ENCODE measurements at regions not wholly inside any gene's neighbourhood (a gene's known extent, or its start where the extent isn't known, plus 50 kb on each side); places are given as distances from the start of the nearest gene placed in this dataset.
A peak's percentile ranks its signal among the peaks of the same experiment; 100 is the strongest.

GRCh38 chr2:120887320-120887697 is 151.6 kb downstream of the GLI2 start:
- Histone ChIP-seq H3K23ac (ENCODE audit: low read length in 2 of 2) (no peak overlapping the region), H3K4me1 (ENCODE audit: control insufficient read depth, insufficient read depth, low read depth, low read length) (peaks cover 21% of the 10 kb centered on the region), H3K4ac (ENCODE audit: low read depth in 1 of 2, low read length in 2 of 2) (no peak overlapping the region), H3K79me1 (replicated peaks; ENCODE audit: low read length, poor library complexity, severe bottlenecking) (peaks cover 52% of the 10 kb centered on the region), H3K36me3 (ENCODE audit: control insufficient read depth in 1 of 2, insufficient read depth in 2 of 2, low read depth in 1 of 2, low read length in 2 of 2) (peaks cover 0 to 20% of the 10 kb centered on the region in 2 experiments), H4K8ac (ENCODE audit: low read length) (no peak overlapping the region), H2BK12ac (ENCODE audit: low read length in 2 of 2) (no peak overlapping the region), H2BK5ac (ENCODE audit: low read depth, low read length, poor library complexity, severe bottlenecking) (no peak overlapping the region), H3K9ac (ENCODE audit: low read length) (no peak overlapping the region), H4K91ac (ENCODE audit: low read length) (no peak overlapping the region), H3K4me3 (ENCODE audit: insufficient read depth in 1 of 2, low read depth in 1 of 2, low read length in 2 of 2) (no peak overlapping the region), H2AK5ac (ENCODE audit: low read length, severe bottlenecking) (no peak overlapping the region), H3K4me2 (ENCODE audit: low read length, poor library complexity, severe bottlenecking) (no peak overlapping the region), H2BK15ac (ENCODE audit: low read depth, poor library complexity, severe bottlenecking) (no peak overlapping the region), H3K18ac (ENCODE audit: low read depth in 1 of 2, low read length in 2 of 2) (no peak overlapping the region), H3K27me3 (ENCODE audit: control insufficient read depth in 1 of 2, insufficient read depth in 1 of 2, low read length in 2 of 2) (no peaks in the 10 kb centered on the region), H3K14ac (ENCODE audit: low read length in 2 of 2) (no peak overlapping the region), H3K27ac (ENCODE audit: low read length, poor library complexity, severe bottlenecking) (no peak overlapping the region), H2AFZ (ENCODE audit: low read depth, low read length) (no peak overlapping the region), H2BK120ac (ENCODE audit: low read depth, low read length) (no peak overlapping the region), H3K9me3 (ENCODE audit: control insufficient read depth, low read length) (no peaks in the 10 kb centered on the region)
- DNase-seq, result no peak
- WGBS, result 88% methylated on average over 11 of the region's 11 CpGs

DNA sequence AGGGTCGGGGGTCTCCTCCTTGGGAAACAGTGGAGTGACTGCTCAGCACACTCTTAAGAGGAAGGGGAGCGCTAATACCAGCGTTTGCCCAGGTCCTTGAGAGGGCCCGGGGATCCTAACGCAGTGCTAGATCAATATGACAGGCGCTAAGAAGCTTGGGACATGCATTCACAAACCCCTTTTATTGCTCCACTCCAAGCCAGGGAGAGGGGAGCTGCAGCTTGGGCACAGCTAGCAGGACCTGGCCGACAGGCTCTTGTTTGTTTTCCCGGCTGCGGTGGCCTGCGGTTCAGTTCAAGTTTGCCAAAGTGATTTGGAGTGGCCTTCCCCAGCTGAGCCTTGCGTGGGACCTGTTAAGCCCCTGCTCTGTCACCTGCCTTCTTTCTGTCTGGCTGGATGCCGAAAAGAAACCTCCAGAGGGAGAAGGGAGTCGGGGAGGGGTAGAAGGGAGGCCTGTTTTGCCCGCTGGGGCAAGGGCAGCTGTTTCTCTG is 152.1 kb downstream of the GLI2 start:
- Histone ChIP-seq H3K18ac (ENCODE audit: low read depth in 1 of 2, low read length in 2 of 2) (no peak overlapping the region), H3K27ac (ENCODE audit: low read length, poor library complexity, severe bottlenecking) (no peak overlapping the region), H3K14ac (ENCODE audit: low read length in 2 of 2) (no peak overlapping the region), H3K4ac (ENCODE audit: low read depth in 1 of 2, low read length in 2 of 2) (no peak overlapping the region), H2BK12ac (ENCODE audit: low read length in 2 of 2) (peak overlapping the region in 1 of 2 experiments; percentile 13), H2BK15ac (ENCODE audit: low read depth, poor library complexity, severe bottlenecking) (no peak overlapping the region), H2AK5ac (ENCODE audit: low read length, severe bottlenecking) (no peak overlapping the region), H3K4me3 (ENCODE audit: insufficient read depth in 1 of 2, low read depth in 1 of 2, low read length in 2 of 2) (no peak overlapping the region), H3K4me1 (ENCODE audit: control insufficient read depth, insufficient read depth, low read depth, low read length) (peaks cover 26% of the 10 kb centered on the region), H3K36me3 (ENCODE audit: control insufficient read depth in 1 of 2, insufficient read depth in 2 of 2, low read depth in 1 of 2, low read length in 2 of 2) (peaks cover 0 to 18% of the 10 kb centered on the region in 2 experiments), H3K23ac (ENCODE audit: low read length in 2 of 2) (no peak overlapping the region), H3K27me3 (ENCODE audit: control insufficient read depth in 1 of 2, insufficient read depth in 1 of 2, low read length in 2 of 2) (no peaks in the 10 kb centered on the region), H2AFZ (ENCODE audit: low read depth, low read length) (no peak overlapping the region), H4K8ac (ENCODE audit: low read length) (no peak overlapping the region), H3K79me1 (replicated peaks; ENCODE audit: low read length, poor library complexity, severe bottlenecking) (peaks cover 53% of the 10 kb centered on the region), H2BK5ac (ENCODE audit: low read depth, low read length, poor library complexity, severe bottlenecking) (no peak overlapping the region), H4K91ac (ENCODE audit: low read length) (no peak overlapping the region), H3K9me3 (ENCODE audit: control insufficient read depth, low read length) (no peaks in the 10 kb centered on the region), H3K4me2 (ENCODE audit: low read length, poor library complexity, severe bottlenecking) (no peak overlapping the region), H3K9ac (ENCODE audit: low read length) (no peak overlapping the region), H2BK120ac (ENCODE audit: low read depth, low read length) (no peak overlapping the region)
- DNase-seq, result no peak
- WGBS, result 83% methylated on average over 14 of the region's 14 CpGs

GRCh38 chr2:120888851-120889250 is 153.2 kb downstream of the GLI2 start:
- WGBS, result 94% methylated on average over 9 of the region's 10 CpGs

GRCh38 chr2:120889936-120890335 is 154.3 kb downstream of the GLI2 start:
- Histone ChIP-seq H3K27ac (ENCODE audit: low read length, poor library complexity, severe bottlenecking) (no peak overlapping the region), H2BK15ac (ENCODE audit: low read depth, poor library complexity, severe bottlenecking) (no peak overlapping the region), H3K4me2 (ENCODE audit: low read length, poor library complexity, severe bottlenecking) (no peak overlapping the region), H2AK5ac (ENCODE audit: low read length, severe bottlenecking) (no peak overlapping the region), H3K9ac (ENCODE audit: low read length) (no peak overlapping the region), H3K36me3 (ENCODE audit: control insufficient read depth in 1 of 2, insufficient read depth in 2 of 2, low read depth in 1 of 2, low read length in 2 of 2) (peaks cover 0 to 15% of the 10 kb centered on the region in 2 experiments), H2BK120ac (ENCODE audit: low read depth, low read length) (no peak overlapping the region), H3K18ac (ENCODE audit: low read depth in 1 of 2, low read length in 2 of 2) (no peak overlapping the region), H4K8ac (ENCODE audit: low read length) (no peak overlapping the region), H2BK5ac (ENCODE audit: low read depth, low read length, poor library complexity, severe bottlenecking) (no peak overlapping the region), H3K4me1 (ENCODE audit: control insufficient read depth, insufficient read depth, low read depth, low read length) (peaks cover 33% of the 10 kb centered on the region), H2BK12ac (ENCODE audit: low read length in 2 of 2) (no peak overlapping the region), H3K27me3 (ENCODE audit: control insufficient read depth in 1 of 2, insufficient read depth in 1 of 2, low read length in 2 of 2) (no peaks in the 10 kb centered on the region), H3K23ac (ENCODE audit: low read length in 2 of 2) (no peak overlapping the region), H3K9me3 (ENCODE audit: control insufficient read depth, low read length) (no peaks in the 10 kb centered on the region), H2AFZ (ENCODE audit: low read depth, low read length) (no peak overlapping the region), H3K4ac (ENCODE audit: low read depth in 1 of 2, low read length in 2 of 2) (no peak overlapping the region), H3K4me3 (ENCODE audit: insufficient read depth in 1 of 2, low read depth in 1 of 2, low read length in 2 of 2) (no peak overlapping the region), H3K79me1 (replicated peaks; ENCODE audit: low read length, poor library complexity, severe bottlenecking) (peaks cover 45% of the 10 kb centered on the region), H4K91ac (ENCODE audit: low read length) (no peak overlapping the region), H3K14ac (ENCODE audit: low read length in 2 of 2) (no peak overlapping the region)
- 98% methylated on average over 3 of the region's 3 CpGs for WGBS
- DNase-seq, result no peak

More at GRCh38 chr2:120888851-120889250, 153.2 kb downstream of the GLI2 start:
- no peak overlapping the region for H3K4me2 ChIP-seq (ENCODE audit: low read length, poor library complexity, severe bottlenecking)
- no peak overlapping the region for H3K4ac ChIP-seq (ENCODE audit: low read depth in 1 of 2, low read length in 2 of 2)
- H3K4me3 ChIP-seq (ENCODE audit: insufficient read depth in 1 of 2, low read depth in 1 of 2, low read length in 2 of 2), result no peak overlapping the region
- H2BK120ac ChIP-seq (ENCODE audit: low read depth, low read length), result no peak overlapping the region
- H3K27ac ChIP-seq (ENCODE audit: low read length, poor library complexity, severe bottlenecking), result no peak overlapping the region
- no peak overlapping the region for H3K23ac ChIP-seq (ENCODE audit: low read length in 2 of 2)
- H2AK5ac ChIP-seq (ENCODE audit: low read length, severe bottlenecking), result no peak overlapping the region
- no peak overlapping the region for H2BK12ac ChIP-seq (ENCODE audit: low read length in 2 of 2)
- no peak overlapping the region for H3K14ac ChIP-seq (ENCODE audit: low read length in 2 of 2)
- H3K79me1 ChIP-seq (replicated peaks; ENCODE audit: low read length, poor library complexity, severe bottlenecking), result peaks cover 49% of the 10 kb centered on the region
- H3K9me3 ChIP-seq (ENCODE audit: control insufficient read depth, low read length), result no peaks in the 10 kb centered on the region
- no peak overlapping the region for H4K91ac ChIP-seq (ENCODE audit: low read length)
- H2AFZ ChIP-seq (ENCODE audit: low read depth, low read length), result no peak overlapping the region
- no peak overlapping the region for H2BK5ac ChIP-seq (ENCODE audit: low read depth, low read length, poor library complexity, severe bottlenecking)
- H3K9ac ChIP-seq (ENCODE audit: low read length), result no peak overlapping the region
- H3K4me1 ChIP-seq (ENCODE audit: control insufficient read depth, insufficient read depth, low read depth, low read length), result peaks cover 32% of the 10 kb centered on the region
- no peak overlapping the region for H2BK15ac ChIP-seq (ENCODE audit: low read depth, poor library complexity, severe bottlenecking)
- H3K27me3 ChIP-seq (ENCODE audit: control insufficient read depth in 1 of 2, insufficient read depth in 1 of 2, low read length in 2 of 2), result no peaks in the 10 kb centered on the region
- H4K8ac ChIP-seq (ENCODE audit: low read length), result no peak overlapping the region
- DNase-seq, result no peak
- H3K18ac ChIP-seq (ENCODE audit: low read depth in 1 of 2, low read length in 2 of 2), result no peak overlapping the region
- H3K36me3 ChIP-seq (ENCODE audit: control insufficient read depth in 1 of 2, insufficient read depth in 2 of 2, low read depth in 1 of 2, low read length in 2 of 2), result peaks cover 0 to 18% of the 10 kb centered on the region in 2 experiments

All from mesenchymal stem cell (in vitro differentiated cells and primary cell).